SK-N-SH (cell line): ENCODE measurements at regions not wholly inside any gene's neighbourhood (a gene's known extent, or its start where the extent isn't known, plus 50 kb on each side); places are given as distances from the start of the nearest gene placed in this dataset.

Experiments
- ELF1 ChIP-seq: IDR thresholded peaks from 2 replicates; pipeline ENCODE4 v1.4.0; 2012
- EP300 ChIP-seq, 2 experiments: IDR thresholded peaks; 2 replicates each; pipeline versions ENCODE4 v1.4.0 to v1.6.1; 2012; ENCODE audit warnings: borderline replicate concordance in 1 of 2, low read depth in 1 of 2, low read length in 1 of 2
- GATA2 ChIP-seq: sonication (generic); formaldehyde crosslinking; IDR thresholded peaks from 2 replicates; pipeline ENCODE4 v1.5.0; 2020; ENCODE audit warnings: mild to moderate bottlenecking, missing genetic modification reagents
- RFX5 ChIP-seq: IDR thresholded peaks from 2 replicates; pipeline ENCODE4 v1.6.1; 2012; ENCODE audit warnings: mild to moderate bottlenecking, improper control_type of control experiment, low read length
- SMC3 ChIP-seq: IDR thresholded peaks from 2 replicates; pipeline ENCODE4 v1.6.1; 2012; ENCODE audit warnings: low read depth, low read length, improper control_type of control experiment
- TF ChIP-seq, protein P1 (sequence below): fragments of 200-600 bp; sonication (generic); IDR thresholded peaks from 2 replicates; pipeline ENCODE4 v1.6.1; 2017; ENCODE audit warnings: antibody characterized with exemption, mild to moderate bottlenecking, moderate library complexity
- TF ChIP-seq, protein P2 (sequence below): fragments of 150-350 bp; IDR thresholded peaks from 2 replicates; pipeline ENCODE4 v1.6.1; 2017; ENCODE audit warnings: antibody characterized with exemption, low read length, low read depth, borderline replicate concordance

DNA sequence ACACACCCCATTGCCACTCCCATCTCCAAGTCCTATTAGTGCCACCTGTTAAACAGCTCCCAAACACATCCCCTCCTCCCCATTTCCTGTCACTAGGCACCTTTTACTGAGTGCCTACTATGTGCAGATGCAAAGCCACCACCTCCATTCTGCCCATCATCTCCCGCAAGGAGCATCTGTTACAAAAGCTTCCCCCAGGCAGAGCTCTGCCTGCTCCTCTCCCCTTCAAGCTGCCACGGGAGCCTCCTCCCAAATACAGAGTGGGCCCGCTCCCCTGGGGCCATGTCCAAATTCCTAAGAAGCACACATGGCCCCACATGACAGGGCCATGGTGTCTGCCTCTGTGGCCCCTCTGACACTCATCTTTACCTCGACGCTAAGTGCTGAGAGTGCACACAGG, 149.7 kb downstream of the OAT start:
- TF ChIP-seq, protein P1, sequence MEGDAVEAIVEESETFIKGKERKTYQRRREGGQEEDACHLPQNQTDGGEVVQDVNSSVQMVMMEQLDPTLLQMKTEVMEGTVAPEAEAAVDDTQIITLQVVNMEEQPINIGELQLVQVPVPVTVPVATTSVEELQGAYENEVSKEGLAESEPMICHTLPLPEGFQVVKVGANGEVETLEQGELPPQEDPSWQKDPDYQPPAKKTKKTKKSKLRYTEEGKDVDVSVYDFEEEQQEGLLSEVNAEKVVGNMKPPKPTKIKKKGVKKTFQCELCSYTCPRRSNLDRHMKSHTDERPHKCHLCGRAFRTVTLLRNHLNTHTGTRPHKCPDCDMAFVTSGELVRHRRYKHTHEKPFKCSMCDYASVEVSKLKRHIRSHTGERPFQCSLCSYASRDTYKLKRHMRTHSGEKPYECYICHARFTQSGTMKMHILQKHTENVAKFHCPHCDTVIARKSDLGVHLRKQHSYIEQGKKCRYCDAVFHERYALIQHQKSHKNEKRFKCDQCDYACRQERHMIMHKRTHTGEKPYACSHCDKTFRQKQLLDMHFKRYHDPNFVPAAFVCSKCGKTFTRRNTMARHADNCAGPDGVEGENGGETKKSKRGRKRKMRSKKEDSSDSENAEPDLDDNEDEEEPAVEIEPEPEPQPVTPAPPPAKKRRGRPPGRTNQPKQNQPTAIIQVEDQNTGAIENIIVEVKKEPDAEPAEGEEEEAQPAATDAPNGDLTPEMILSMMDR: no peak
- TF ChIP-seq SMC3 (no peak), GATA2 (CRISPR knock-in tag) (no peak), ELF1 (no peak), RFX5 (no peak), EP300 (IDR thresholded peaks at IDR 0.05; ENCODE audit: borderline replicate concordance in 1 of 2, low read depth in 1 of 2, low read length in 1 of 2) (no peak)
- TF ChIP-seq, protein P2, sequence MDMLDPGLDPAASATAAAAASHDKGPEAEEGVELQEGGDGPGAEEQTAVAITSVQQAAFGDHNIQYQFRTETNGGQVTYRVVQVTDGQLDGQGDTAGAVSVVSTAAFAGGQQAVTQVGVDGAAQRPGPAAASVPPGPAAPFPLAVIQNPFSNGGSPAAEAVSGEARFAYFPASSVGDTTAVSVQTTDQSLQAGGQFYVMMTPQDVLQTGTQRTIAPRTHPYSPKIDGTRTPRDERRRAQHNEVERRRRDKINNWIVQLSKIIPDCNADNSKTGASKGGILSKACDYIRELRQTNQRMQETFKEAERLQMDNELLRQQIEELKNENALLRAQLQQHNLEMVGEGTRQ: no peak
